DND-41 (cell line): ENCODE measurements at regions not wholly inside any gene's neighbourhood (a gene's known extent, or its start where the extent isn't known, plus 50 kb on each side); places are given as distances from the start of the nearest gene placed in this dataset.

Source experiments
- ATAC-seq: fragments of 200-7000 bp; cut with Tn5 transposase; 3 replicates; pipeline ENCODE4 v1.9.1; 2021; ENCODE audit warnings: low read depth; ENCODE audit not compliant: insufficient read depth
- DNase-seq: peaks from one replicate; pipeline ENCODE4 v3.0.0-alpha.2; 2020
- H2AFZ ChIP-seq: 2 replicates; pipeline ENCODE4 v1.6.0; 2012; ENCODE audit warnings: low read depth, low read length
- H3K27ac ChIP-seq: 2 replicates; pipeline ENCODE4 v1.5.1; 2012; ENCODE audit warnings: low read length, inconsistent platforms
- H3K27me3 ChIP-seq: fragments of 200-600 bp; sonication (generic); 2 replicates; pipeline ENCODE4 v1.6.0; 2012; ENCODE audit warnings: low read length, mild to moderate bottlenecking, inconsistent platforms; ENCODE audit not compliant: insufficient read depth, poor library complexity
- H3K36me3 ChIP-seq: 2 replicates; pipeline ENCODE4 v1.5.1; 2012; ENCODE audit warnings: low read length, inconsistent platforms; ENCODE audit not compliant: insufficient read depth
- H3K4me1 ChIP-seq: 2 replicates; pipeline ENCODE4 v1.5.1; 2012; ENCODE audit warnings: mild to moderate bottlenecking, low read length; ENCODE audit not compliant: insufficient read depth
- H3K4me2 ChIP-seq: 2 replicates; pipeline ENCODE4 v1.6.0; 2012; ENCODE audit warnings: mild to moderate bottlenecking, moderate library complexity, low read length, inconsistent platforms; ENCODE audit not compliant: insufficient read depth
- H3K4me3 ChIP-seq, 2 experiments: fragments of 200-600 bp in 1 of 2; shearing (Covaris generic) in 1 of 2; 2 replicates each; pipeline ENCODE4 v1.5.1; 2012 to 2016; ENCODE audit warnings: inconsistent platforms in 2 of 2, low read length in 2 of 2, mild to moderate bottlenecking in 2 of 2, low read depth in 1 of 2, moderate library complexity in 1 of 2
- H3K79me2 ChIP-seq: 2 replicates; pipeline ENCODE4 v1.6.0; 2012; ENCODE audit warnings: low read length, inconsistent platforms; ENCODE audit not compliant: insufficient read depth
- H3K9ac ChIP-seq: 2 replicates; pipeline ENCODE4 v1.6.0; 2012; ENCODE audit warnings: low read depth, mild to moderate bottlenecking, inconsistent platforms, low read length, moderate library complexity
- H3K9me3 ChIP-seq: 2 replicates; pipeline ENCODE4 v1.5.1; 2012; ENCODE audit warnings: low read length, moderate library complexity, mild to moderate bottlenecking, inconsistent platforms; ENCODE audit not compliant: insufficient read depth, severe bottlenecking
- H4K20me1 ChIP-seq: 2 replicates; pipeline ENCODE4 v1.6.0; 2012; ENCODE audit warnings: low read length; ENCODE audit not compliant: insufficient read depth
- EZH2 ChIP-seq: IDR thresholded peaks from 3 replicates; pipeline ENCODE4 v1.6.1; 2012; ENCODE audit warnings: borderline replicate concordance, low read depth, mild to moderate bottlenecking, moderate library complexity, low read length, inconsistent platforms; ENCODE audit not compliant: severe bottlenecking
- TF ChIP-seq, protein P1 (sequence below): IDR thresholded peaks from 2 replicates; pipeline ENCODE4 v1.5.1; 2012; ENCODE audit warnings: borderline replicate concordance, low read length, moderate library complexity, mild to moderate bottlenecking; ENCODE audit not compliant: poor library complexity, severe bottlenecking; ENCODE audit errors: extremely low read depth

- Histone ChIP-seq H3K4me3 (no peak overlapping the region), H3K9me3 (no peaks in the 10 kb centered on the region), H3K9ac (no peak overlapping the region), H3K36me3 (no peaks in the 10 kb centered on the region), H4K20me1 (no peaks in the 10 kb centered on the region), H3K27ac (no peak overlapping the region), H3K27me3 (peaks cover 14% of the 10 kb centered on the region), H2AFZ (no peak overlapping the region), H3K79me2 (no peaks in the 10 kb centered on the region), H3K4me1 (no peaks in the 10 kb centered on the region), H3K4me2 (no peak overlapping the region)
- DNase-seq (no peak), ATAC-seq (no peak)
- no peak for TF ChIP-seq EZH2
- TF ChIP-seq, protein P1, sequence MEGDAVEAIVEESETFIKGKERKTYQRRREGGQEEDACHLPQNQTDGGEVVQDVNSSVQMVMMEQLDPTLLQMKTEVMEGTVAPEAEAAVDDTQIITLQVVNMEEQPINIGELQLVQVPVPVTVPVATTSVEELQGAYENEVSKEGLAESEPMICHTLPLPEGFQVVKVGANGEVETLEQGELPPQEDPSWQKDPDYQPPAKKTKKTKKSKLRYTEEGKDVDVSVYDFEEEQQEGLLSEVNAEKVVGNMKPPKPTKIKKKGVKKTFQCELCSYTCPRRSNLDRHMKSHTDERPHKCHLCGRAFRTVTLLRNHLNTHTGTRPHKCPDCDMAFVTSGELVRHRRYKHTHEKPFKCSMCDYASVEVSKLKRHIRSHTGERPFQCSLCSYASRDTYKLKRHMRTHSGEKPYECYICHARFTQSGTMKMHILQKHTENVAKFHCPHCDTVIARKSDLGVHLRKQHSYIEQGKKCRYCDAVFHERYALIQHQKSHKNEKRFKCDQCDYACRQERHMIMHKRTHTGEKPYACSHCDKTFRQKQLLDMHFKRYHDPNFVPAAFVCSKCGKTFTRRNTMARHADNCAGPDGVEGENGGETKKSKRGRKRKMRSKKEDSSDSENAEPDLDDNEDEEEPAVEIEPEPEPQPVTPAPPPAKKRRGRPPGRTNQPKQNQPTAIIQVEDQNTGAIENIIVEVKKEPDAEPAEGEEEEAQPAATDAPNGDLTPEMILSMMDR, result no peak
Measured at GRCh38 chr3:150296966-150297365, 111.1 kb upstream of the TSC22D2 start.

- ATAC-seq (no peak), DNase-seq (no peak)
- Histone ChIP-seq H2AFZ (no peak overlapping the region), H3K9ac (no peak overlapping the region), H3K4me3 (no peak overlapping the region), H4K20me1 (no peaks in the 10 kb centered on the region), H3K27ac (no peak overlapping the region), H3K4me2 (no peak overlapping the region), H3K79me2 (no peaks in the 10 kb centered on the region), H3K4me1 (no peaks in the 10 kb centered on the region), H3K36me3 (no peaks in the 10 kb centered on the region), H3K27me3 (peaks cover 9% of the 10 kb centered on the region), H3K9me3 (no peaks in the 10 kb centered on the region)
- no peak for TF ChIP-seq EZH2
- TF ChIP-seq, protein P1, result no peak
Measured at GRCh38 chr3:150296123-150296735, 111.9 kb upstream of the TSC22D2 start.

DNA sequence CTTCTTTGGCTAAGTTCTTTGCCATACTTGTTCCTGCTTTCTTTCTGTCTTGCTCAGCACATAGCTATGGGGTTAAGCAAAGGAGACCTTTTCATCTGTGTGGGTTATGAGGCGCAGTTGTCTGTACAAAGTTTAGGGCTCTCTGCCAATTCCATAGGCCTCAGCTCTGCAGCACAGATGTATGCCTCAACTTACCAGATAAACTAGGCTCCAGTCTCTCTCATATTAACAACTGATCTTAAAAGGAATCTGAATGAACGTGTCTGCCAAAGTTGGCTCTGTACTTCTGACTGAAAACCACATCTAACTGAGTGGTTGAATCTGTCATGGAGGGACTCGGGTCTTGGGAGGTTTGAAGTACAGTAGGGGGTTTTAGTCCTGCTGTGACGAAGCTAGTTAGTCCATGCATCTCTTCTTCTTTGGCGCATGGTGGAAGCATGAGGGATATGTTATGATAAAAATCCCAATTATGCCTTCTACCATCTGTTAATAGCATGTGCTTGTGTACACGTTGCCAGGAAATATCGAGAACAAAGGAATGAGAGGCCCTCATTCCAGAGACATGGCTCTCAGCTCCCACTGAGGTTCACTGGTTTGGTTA is 114.6 kb upstream of the TSC22D2 start:
- no peak for ATAC-seq
- Histone ChIP-seq H3K4me1 (no peaks in the 10 kb centered on the region), H2AFZ (no peak overlapping the region), H3K9ac (no peak overlapping the region), H3K4me2 (no peak overlapping the region), H3K36me3 (no peaks in the 10 kb centered on the region), H3K27ac (no peak overlapping the region), H4K20me1 (no peaks in the 10 kb centered on the region), H3K4me3 (no peak overlapping the region), H3K27me3 (peaks cover 11% of the 10 kb centered on the region), H3K9me3 (no peaks in the 10 kb centered on the region), H3K79me2 (no peaks in the 10 kb centered on the region)
- no peak for TF ChIP-seq EZH2
- TF ChIP-seq, protein P1, result no peak
- no peak for DNase-seq
